HL-60 (cell line): ENCODE measurements at regions not wholly inside any gene's neighbourhood (a gene's known extent, or its start where the extent isn't known, plus 50 kb on each side); places are given as distances from the start of the nearest gene placed in this dataset.
"Not testable (repeated sequence)": the region's sequence is repeated elsewhere in the genome, so short reads cannot be mapped to it uniquely, and the experiment has no call there.

ENCODE experiments used
- DNase-seq, 2 experiments: peaks; one replicate each; pipeline ENCODE4 v3.0.0-alpha.2; 2010 to 2020; ENCODE audit warnings: low read depth in 1 of 2, low spot score in 1 of 2
- H3K27ac ChIP-seq: fragments of 250-450 bp; sonication (Bioruptor Pico); replicated peaks from 2 replicates; pipeline ENCODE4 v1.5.1; 2020; ENCODE audit warnings: mild to moderate bottlenecking, moderate library complexity
- H3K27me3 ChIP-seq: fragments of 250-450 bp; sonication (Bioruptor Pico); 2 replicates; pipeline ENCODE4 v1.5.1; 2021; ENCODE audit warnings: mild to moderate bottlenecking, moderate library complexity; ENCODE audit not compliant: insufficient read depth, poor library complexity, severe bottlenecking
- H3K4me3 ChIP-seq: replicated peaks from 2 replicates; pipeline ENCODE4 v1.5.1; 2011; ENCODE audit warnings: mild to moderate bottlenecking, control low read depth, low read length; ENCODE audit not compliant: insufficient read depth
- CTCF ChIP-seq: IDR thresholded peaks from one replicate; pipeline ENCODE4 v1.5.1; 2011; ENCODE audit warnings: low read length, control low read depth, inconsistent platforms; ENCODE audit not compliant: insufficient read depth
- GABPA ChIP-seq: IDR thresholded peaks from 2 replicates; pipeline ENCODE4 v1.6.1; 2012; ENCODE audit warnings: low read depth
- POLR2AphosphoS5 ChIP-seq: IDR thresholded peaks from 2 replicates; pipeline ENCODE4 v1.6.1; 2012; ENCODE audit warnings: low read depth
- REST ChIP-seq: IDR thresholded peaks from 2 replicates; pipeline ENCODE4 v1.6.1; 2012; ENCODE audit warnings: low read depth; ENCODE audit not compliant: insufficient replicate concordance
- SPI1 ChIP-seq: IDR thresholded peaks from 2 replicates; pipeline ENCODE4 v1.6.1; 2012; ENCODE audit warnings: low read depth, mild to moderate bottlenecking, borderline replicate concordance

GRCh38 chr2:16099326-16099725 lies 159.0 kb downstream of the MYCN start:
- DNase-seq, result no peak
- Histone ChIP-seq H3K4me3 (no peak overlapping the region), H3K27ac (no peak overlapping the region), H3K27me3 (no peaks in the 10 kb centered on the region)
- no peak for TF ChIP-seq GABPA
- TF ChIP-seq POLR2AphosphoS5, result no peak
- no peak for TF ChIP-seq SPI1
- no peak for TF ChIP-seq CTCF
- TF ChIP-seq REST, result no peak

- H3K27ac ChIP-seq, result no peak overlapping the region
- DNase-seq, result no peak
- no peak for TF ChIP-seq CTCF
- no peak for TF ChIP-seq POLR2AphosphoS5
- no peak for TF ChIP-seq SPI1
- TF ChIP-seq REST, result no peak
- TF ChIP-seq GABPA, result no peak
- no peak overlapping the region for H3K4me3 ChIP-seq
- no peaks in the 10 kb centered on the region for H3K27me3 ChIP-seq
Observed at GRCh38 chr2:16096962-16097361, 156.6 kb downstream of the MYCN start.

GRCh38 chr2:16095483-16095882 lies 155.1 kb downstream of the MYCN start:
- H3K27me3 ChIP-seq, H3K27ac ChIP-seq, H3K4me3 ChIP-seq, DNase-seq: not testable (repeated sequence)

GRCh38 chr2:16094811-16095210 lies 154.5 kb downstream of the MYCN start:
- Histone ChIP-seq H3K27me3 (no peaks in the 10 kb centered on the region), H3K27ac (no peak overlapping the region), H3K4me3 (no peak overlapping the region)
- TF ChIP-seq GABPA, result no peak
- TF ChIP-seq REST, result no peak
- TF ChIP-seq SPI1, result no peak
- no peak for TF ChIP-seq POLR2AphosphoS5
- no peak for TF ChIP-seq CTCF
- DNase-seq, result no peak
